Psoas muscle (tissue), 7 donors: ENCODE measurements at regions not wholly inside any gene's neighbourhood (a gene's known extent, or its start where the extent isn't known, plus 50 kb on each side); places are given as distances from the start of the nearest gene placed in this dataset.
A peak's percentile ranks its signal among the peaks of the same experiment; 100 is the strongest.

Experiments
- ATAC-seq, 4 donors: fragments of 200-7000 bp; cut with Tn5 transposase; one replicate each; pipeline ENCODE4 v1.9.1; 2020; ENCODE audit warnings: moderate library complexity in 3 of 4, mild to moderate bottlenecking in 2 of 4
- DNase-seq, 2 donors: peaks; one replicate each; pipeline ENCODE4 v3.0.0-alpha.2; 2020
- H3K27ac ChIP-seq: fragments of 200-600 bp; one replicate; pipeline ENCODE4 v1.8.0; 2022
- H3K27me3 ChIP-seq, 3 donors: fragments of 200-600 bp in 1 of 3; one replicate each; pipeline versions ENCODE4 v1.6.1 to v1.8.0; 2013 to 2022; ENCODE audit warnings: low read length in 2 of 3, mild to moderate bottlenecking in 2 of 3, moderate library complexity in 1 of 3; ENCODE audit not compliant: insufficient read depth in 3 of 3
- H3K36me3 ChIP-seq, 2 donors: fragments of 200-600 bp in 1 of 2; one replicate each; pipeline versions ENCODE4 v1.6.1 to v1.8.0; 2013 to 2022; ENCODE audit warnings: low read depth in 1 of 2, mild to moderate bottlenecking in 1 of 2, moderate library complexity in 1 of 2; ENCODE audit not compliant: insufficient read depth in 1 of 2
- H3K4me1 ChIP-seq: fragments of 200-600 bp; one replicate; pipeline ENCODE4 v1.8.0; 2022
- H3K4me3 ChIP-seq: fragments of 200-600 bp; one replicate; pipeline ENCODE4 v1.8.0; 2022; ENCODE audit warnings: mild to moderate bottlenecking
- H3K9me3 ChIP-seq: fragments of 200-600 bp; one replicate; pipeline ENCODE4 v1.8.0; 2022
- CTCF ChIP-seq: fragments of 200-600 bp; IDR thresholded peaks from one replicate; pipeline ENCODE4 v1.8.0; 2022; ENCODE audit warnings: antibody characterized with exemption
- WGBS, 3 donors: extraction: QIAGEN DNeasy Blood & Tissue Kit; methylation state at CpG; one replicate each; pipeline versions ENCODE4 v1.1.6 to v1.1.7; 2013; 5-methylcytosine and 5-hydroxymethylcytosine counted together
- intact Hi-C, 2 donors: fragments of 100-400 bp; cut with DNase I; formaldehyde crosslinking; loops; one replicate each; pipeline versions ENCODE4 v1.11.0 to v1.14.2; 2022
- donor health status: healthy with polysubstance abuse.
- donor health status: DM: no; HTN: no; CAD: no; lungs with moderate emphysema.
- donor health status: Bipolar disorder and iron deficiency.
- donor health status: healthy.
- donor health status: DM: yes; HTN: yes; CAD: no.
- donor health status: DM: no; HTN: no; CAD: no.
- donor health status: DM: yes; HTN: yes; CAD: no.

- H3K9me3 ChIP-seq: no peaks in the 10 kb centered on the region
- H3K4me1 ChIP-seq: peaks cover under 1% of the 10 kb centered on the region
- intact Hi-C loops: loop anchor here (5.0 to 10.0 kb wide), 4 partner anchors 66 to 142 kb away; no protein-coding TSS in a partner anchor
- 55 to 82% (median 55%) methylated on average over 3 of the region's 3 CpGs for WGBS, 3 donors
- ATAC-seq (peak in 3 of 4 donors; percentile 10 to 42 (median 39)), DNase-seq (no peak)
- H3K27ac ChIP-seq: no peak overlapping the region
- no peaks in the 10 kb centered on the region for H3K36me3 ChIP-seq
- no peak overlapping the region for H3K4me3 ChIP-seq
- no peak for TF ChIP-seq CTCF
- no peaks in the 10 kb centered on the region for H3K27me3 ChIP-seq
Observed at GRCh38 chr1:117753232-117753631, 147.4 kb downstream of the TENT5C start.

GRCh38 chr1:117753652-117754051 is 147.8 kb downstream of the TENT5C start:
- peak in 3 of 4 donors; percentile 17 to 64 (median 49) for ATAC-seq
- no peaks in the 10 kb centered on the region for H3K27me3 ChIP-seq
- no peak overlapping the region for H3K27ac ChIP-seq
- DNase-seq: no peak
- no peak for TF ChIP-seq CTCF
- no peaks in the 10 kb centered on the region for H3K9me3 ChIP-seq
- no peaks in the 10 kb centered on the region for H3K36me3 ChIP-seq
- H3K4me1 ChIP-seq: peaks cover 4% of the 10 kb centered on the region
- intact Hi-C loops: loop anchor here (1.0 to 10.0 kb wide), 5 partner anchors 66 to 218 kb away; no protein-coding TSS in a partner anchor
- 13 to 24% (median 17%) methylated on average over 5 of the region's 5 CpGs for WGBS, 3 donors
- peak overlapping the region; percentile 58 for H3K4me3 ChIP-seq

GRCh38 chr1:117754061-117754969 is 148.5 kb downstream of the TENT5C start:
- no peaks in the 10 kb centered on the region for H3K36me3 ChIP-seq
- no peaks in the 10 kb centered on the region for H3K9me3 ChIP-seq
- peak; percentile 81 for TF ChIP-seq CTCF
- 11 to 18% (median 11%) methylated on average over 9 of the region's 9 CpGs for WGBS, 3 donors
- no peaks in the 10 kb centered on the region for H3K27me3 ChIP-seq
- DNase-seq (peak in 1 of 2 donors; percentile 29), ATAC-seq (peak; percentile 53 to 80 (median 62))
- H3K4me3 ChIP-seq: peak overlapping the region; percentile 58
- H3K4me1 ChIP-seq: peaks cover 4% of the 10 kb centered on the region
- intact Hi-C loops: loop anchor here (1.0 to 10.0 kb wide), 5 partner anchors 67 to 219 kb away; no protein-coding TSS in a partner anchor
- no peak overlapping the region for H3K27ac ChIP-seq

GRCh38 chr1:117757668-117758067 is 151.8 kb downstream of the TENT5C start:
- H3K4me1 ChIP-seq: peaks cover 4% of the 10 kb centered on the region
- intact Hi-C loops: loop anchor here (2.0 to 10.0 kb wide), 6 partner anchors 133 to 245 kb away; partner anchors contain the start of gene TENT5C (in 1 of the 2)

More at GRCh38 chr1:117757668-117758067, 151.8 kb downstream of the TENT5C start:
- Histone ChIP-seq H3K27me3 (no peaks in the 10 kb centered on the region), H3K4me3 (no peak overlapping the region), H3K36me3 (no peaks in the 10 kb centered on the region), H3K27ac (no peak overlapping the region), H3K9me3 (no peaks in the 10 kb centered on the region)
- DNase-seq (no peak), ATAC-seq (no peak)
- WGBS, 3 donors: 78 to 85% (median 82%) methylated on average over 3 of the region's 3 CpGs
- no peak for TF ChIP-seq CTCF
